ENCODE measurements at regions not wholly inside any gene's neighbourhood (a gene's known extent, or its start where the extent isn't known, plus 50 kb on each side); places are given as distances from the start of the nearest gene placed in this dataset.
"Not testable (repeated sequence)": the region's sequence is repeated elsewhere in the genome, so short reads cannot be mapped to it uniquely, and the experiment has no call there.

DNA sequence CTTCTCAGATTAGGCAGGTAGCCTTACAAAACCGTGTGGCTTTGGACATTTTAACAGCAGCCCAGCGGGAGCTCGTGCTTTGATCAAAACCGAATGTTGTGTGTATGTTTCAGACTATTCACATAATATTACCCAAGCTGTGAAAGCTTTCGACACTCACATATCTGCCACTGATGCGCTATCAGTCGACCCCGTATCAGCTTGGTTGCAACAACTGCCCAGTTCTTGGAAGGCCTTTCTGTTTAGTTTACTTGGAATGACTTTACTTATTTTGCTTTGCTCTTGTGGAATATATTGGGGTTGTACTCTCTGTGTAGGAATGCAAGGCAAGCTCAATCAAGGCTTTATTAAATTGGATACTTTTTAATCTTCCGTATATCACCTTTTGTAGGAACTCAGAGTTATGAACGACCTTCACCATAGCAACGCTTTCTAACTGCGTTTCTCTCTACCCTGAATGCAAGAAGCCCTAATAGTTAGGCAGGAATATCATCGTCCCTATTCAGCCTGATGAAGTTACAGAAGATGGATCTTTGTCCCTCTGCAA, 107.5 kb downstream of the GLUD2 start:
- H3K27ac Mint-ChIP-seq, result no peak overlapping the region
- H3K4me3 Mint-ChIP-seq, result no peak overlapping the region
- H3K9me3 Mint-ChIP-seq, result no peaks in the 10 kb centered on the region
- H3K36me3 Mint-ChIP-seq (ENCODE audit: low read depth), result no peaks in the 10 kb centered on the region
- H3K4me1 Mint-ChIP-seq (ENCODE audit: low read depth), result no peaks in the 10 kb centered on the region
- no peaks in the 10 kb centered on the region for H3K27me3 Mint-ChIP-seq

DNA sequence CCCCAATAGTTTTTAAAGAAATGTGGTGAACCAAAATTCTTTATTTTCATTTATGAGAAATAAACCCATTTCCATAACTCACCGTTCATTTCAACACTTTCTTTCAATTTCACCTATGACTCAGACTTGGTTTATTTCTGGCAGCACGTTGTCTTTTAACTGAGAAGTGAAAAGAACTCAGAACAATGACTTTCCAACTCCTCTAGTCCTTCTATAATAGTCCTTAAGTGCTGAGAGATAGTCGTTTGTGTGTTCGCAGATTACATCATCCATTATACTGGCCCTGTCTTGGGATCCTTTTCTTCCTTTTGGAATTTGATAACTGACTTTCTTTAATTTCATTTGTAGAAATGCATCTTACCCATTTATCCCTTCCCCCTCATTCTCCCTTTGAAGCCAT, 113.6 kb downstream of the GLUD2 start:
- peaks cover 19% of the 10 kb centered on the region for H3K4me1 Mint-ChIP-seq (ENCODE audit: low read depth)
- no peaks in the 10 kb centered on the region for H3K27me3 Mint-ChIP-seq
- no peak overlapping the region for H3K4me3 Mint-ChIP-seq
- H3K9me3 Mint-ChIP-seq, result no peaks in the 10 kb centered on the region
- H3K36me3 Mint-ChIP-seq (ENCODE audit: low read depth), result no peaks in the 10 kb centered on the region
- peak overlapping the region; percentile 89 for H3K27ac Mint-ChIP-seq

DNA sequence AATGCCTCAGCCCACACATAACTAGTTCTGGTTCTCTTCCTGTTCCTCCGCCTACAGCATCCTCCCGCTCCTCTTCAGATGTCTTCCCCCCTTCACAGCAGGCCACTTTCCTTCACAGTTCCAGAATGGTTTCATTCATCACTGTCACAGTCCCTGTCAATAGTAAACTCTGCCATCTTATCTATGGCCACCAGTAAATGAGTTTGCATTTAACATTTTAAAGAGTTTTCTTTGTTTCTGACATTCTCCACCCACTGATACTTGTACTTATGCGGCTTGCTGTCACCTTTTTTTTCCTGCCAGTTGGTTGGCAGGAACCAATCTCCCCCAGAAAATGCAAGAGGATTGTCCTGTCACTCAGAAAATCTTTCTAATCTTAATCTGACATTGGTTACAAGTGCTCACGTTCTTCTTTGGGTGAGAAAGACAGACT, 114.1 kb downstream of the GLUD2 start:
- Mint-ChIP-seq H3K4me3 (peak overlapping the region; percentile 20), H3K9me3 (no peaks in the 10 kb centered on the region), H3K4me1 (ENCODE audit: low read depth) (peaks cover 19% of the 10 kb centered on the region), H3K27me3 (no peaks in the 10 kb centered on the region), H3K27ac (peak overlapping the region; percentile 89), H3K36me3 (ENCODE audit: low read depth) (no peaks in the 10 kb centered on the region)

DNA sequence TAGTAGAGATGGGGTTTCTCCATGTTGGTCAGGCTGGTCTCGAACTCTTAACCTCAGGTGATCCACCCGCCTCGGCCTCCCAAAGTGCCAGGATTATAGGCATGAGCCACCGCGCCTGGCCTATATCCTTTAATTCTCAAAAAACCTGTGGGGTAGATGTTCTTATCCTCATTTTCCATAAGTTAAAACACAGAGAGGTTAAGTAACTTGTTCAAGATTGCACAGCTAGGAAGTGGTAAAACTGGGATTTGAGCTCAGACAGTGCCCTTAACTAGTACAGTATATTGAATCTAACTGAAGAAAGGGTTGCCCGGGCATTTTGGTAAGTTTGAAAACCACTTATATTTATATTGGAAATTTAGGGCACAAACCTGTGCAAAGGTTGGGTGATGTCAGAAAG, 116.0 kb downstream of the GLUD2 start:
- H3K27ac Mint-ChIP-seq, result no peak overlapping the region
- H3K36me3 Mint-ChIP-seq (ENCODE audit: low read depth), result no peaks in the 10 kb centered on the region
- peaks cover 19% of the 10 kb centered on the region for H3K4me1 Mint-ChIP-seq (ENCODE audit: low read depth)

DNA sequence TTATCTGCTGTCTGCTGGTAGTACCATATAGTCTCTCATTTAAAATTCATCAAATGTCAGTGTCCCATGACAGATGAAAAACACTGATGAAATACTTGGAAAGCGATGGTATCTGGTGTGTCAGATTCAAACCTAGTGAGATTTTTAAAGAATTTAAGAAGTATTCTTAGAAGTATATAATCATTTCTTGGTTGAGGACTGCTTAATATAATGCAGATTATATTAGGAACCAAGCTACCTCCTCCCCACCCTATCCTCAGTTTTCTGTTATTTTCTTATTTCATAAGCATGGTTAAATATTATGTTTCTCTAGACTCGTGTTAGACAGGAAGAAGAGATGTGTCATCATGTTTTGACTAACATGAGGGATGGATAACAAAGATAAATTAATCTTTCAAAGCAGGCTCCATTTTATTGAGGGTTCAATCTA, 118.5 kb downstream of the GLUD2 start:
- Mint-ChIP-seq H3K36me3 (ENCODE audit: low read depth) (no peaks in the 10 kb centered on the region), H3K27me3 (no peaks in the 10 kb centered on the region), H3K4me3 (no peak overlapping the region), H3K4me1 (ENCODE audit: low read depth) (peaks cover 12% of the 10 kb centered on the region), H3K27ac (no peak overlapping the region), H3K9me3 (no peaks in the 10 kb centered on the region)

More for the DNA sequence above, 116.0 kb downstream of the GLUD2 start:
- Mint-ChIP-seq H3K4me3 (no peak overlapping the region), H3K27me3 (no peaks in the 10 kb centered on the region), H3K9me3 (no peaks in the 10 kb centered on the region)

DNA sequence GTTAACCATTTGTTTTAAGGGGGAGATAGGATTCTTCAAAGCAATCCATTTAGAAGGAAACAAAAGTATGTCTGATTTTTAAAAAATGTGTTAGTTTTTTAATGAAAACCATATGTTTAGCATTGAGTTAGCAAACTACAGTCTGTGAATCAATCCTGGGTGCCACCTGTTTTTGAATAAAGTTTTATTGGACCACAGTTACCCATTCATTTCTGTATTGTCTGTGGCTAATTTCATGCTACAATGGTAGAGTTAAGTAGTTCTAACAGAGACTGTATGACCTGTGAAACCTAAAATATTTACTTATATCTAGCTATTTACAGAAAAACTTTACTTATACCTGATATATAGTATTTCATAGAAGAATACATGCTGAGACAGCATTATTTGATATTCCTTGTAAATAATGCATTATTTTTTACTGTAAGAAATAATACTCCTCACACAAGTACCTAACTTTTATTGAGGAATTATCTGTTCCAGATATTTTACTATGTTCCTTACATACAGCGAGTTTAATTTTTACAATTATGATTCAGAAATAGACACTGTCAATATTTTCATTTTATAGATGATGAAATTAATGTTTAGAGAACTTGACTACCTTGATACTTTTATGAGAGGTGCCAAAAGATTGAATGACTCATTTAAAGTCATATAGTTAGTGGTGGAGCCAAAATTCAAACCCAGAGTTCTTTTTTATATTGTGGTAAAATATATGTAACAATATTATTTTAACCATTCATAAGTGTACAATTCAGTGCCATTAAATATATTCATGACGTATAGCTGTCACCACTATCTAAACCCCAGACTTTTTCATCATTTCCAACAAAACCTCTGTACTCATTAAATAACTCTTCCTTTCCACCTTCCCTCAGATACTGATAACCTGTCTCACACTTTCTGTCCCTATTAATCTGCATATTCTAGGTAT, 122.0 kb downstream of the GLUD2 start:
- H3K27ac Mint-ChIP-seq, result no peak overlapping the region
- no peaks in the 10 kb centered on the region for H3K27me3 Mint-ChIP-seq
- no peaks in the 10 kb centered on the region for H3K4me1 Mint-ChIP-seq (ENCODE audit: low read depth)

DNA sequence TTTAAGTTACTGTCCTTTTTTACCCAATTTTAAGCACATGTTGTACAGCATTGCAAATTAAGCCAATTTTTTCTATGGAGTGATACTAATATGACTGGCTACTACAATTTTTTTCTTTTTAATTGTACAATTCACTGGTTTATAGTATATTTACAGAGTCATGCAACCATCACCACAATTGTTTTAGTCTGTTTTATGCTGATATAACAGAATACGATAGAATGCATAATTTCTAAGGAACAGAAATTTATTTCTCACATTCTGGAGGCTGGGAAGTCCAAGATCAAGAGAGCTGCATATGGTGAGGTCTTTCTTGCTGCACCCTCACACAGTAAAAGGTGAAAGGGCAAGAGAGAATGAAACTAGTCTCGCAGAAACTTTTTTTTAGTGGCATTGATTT, 125.3 kb downstream of the GLUD2 start:
- Mint-ChIP-seq H3K36me3 (ENCODE audit: low read depth) (no peaks in the 10 kb centered on the region), H3K27ac (no peak overlapping the region), H3K9me3 (no peaks in the 10 kb centered on the region), H3K4me3 (no peak overlapping the region), H3K27me3 (no peaks in the 10 kb centered on the region), H3K4me1 (ENCODE audit: low read depth) (no peaks in the 10 kb centered on the region)

More for the DNA sequence above, 122.0 kb downstream of the GLUD2 start:
- Mint-ChIP-seq H3K9me3 (no peaks in the 10 kb centered on the region), H3K36me3 (ENCODE audit: low read depth) (no peaks in the 10 kb centered on the region), H3K4me3 (no peak overlapping the region)

DNA sequence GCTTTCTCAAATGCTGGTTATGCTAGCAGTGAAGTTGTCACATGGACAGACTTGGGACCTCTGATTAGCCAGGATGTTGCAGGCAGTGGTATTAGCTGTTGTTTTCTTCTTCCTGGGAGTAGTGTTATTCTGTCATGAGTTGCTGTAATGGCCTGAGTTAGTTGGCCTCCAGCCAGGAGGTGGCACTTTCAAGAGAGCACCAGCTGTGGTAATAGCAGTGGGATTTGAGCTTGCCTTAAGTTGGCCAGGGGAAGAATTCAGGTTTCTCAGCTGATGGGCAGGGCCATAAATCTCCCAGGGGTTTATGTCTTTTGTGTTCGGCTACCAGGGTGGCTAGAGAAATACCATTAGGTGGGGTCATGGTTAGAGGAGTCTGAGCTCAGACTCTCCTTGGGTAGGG, 132.6 kb downstream of the GLUD2 start:
- Mint-ChIP-seq H3K36me3 (ENCODE audit: low read depth) (no peaks in the 10 kb centered on the region), H3K27ac (no peak overlapping the region), H3K9me3 (peaks cover 10% of the 10 kb centered on the region), H3K27me3 (no peaks in the 10 kb centered on the region), H3K4me3 (no peak overlapping the region), H3K4me1 (ENCODE audit: low read depth) (no peaks in the 10 kb centered on the region)

DNA sequence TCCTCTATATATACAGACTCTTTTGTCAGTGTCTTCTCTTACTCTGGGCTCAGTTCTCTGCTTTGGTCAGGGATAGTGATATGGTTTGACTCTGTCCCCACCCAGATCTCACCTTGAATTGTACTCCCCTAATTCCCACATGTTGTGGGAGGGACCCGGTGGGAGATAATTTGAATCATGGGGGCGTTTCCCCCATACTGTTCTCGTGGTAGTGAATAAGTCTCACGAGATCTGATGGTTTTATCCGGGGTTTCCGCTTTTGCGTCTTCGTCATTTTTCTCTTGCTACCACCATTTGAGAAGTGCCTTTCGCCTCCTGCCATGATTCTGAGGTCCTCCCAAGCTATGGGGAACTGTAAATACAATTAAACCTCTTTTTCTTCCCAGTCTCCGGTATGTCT, 144.4 kb downstream of the GLUD2 start:
- Mint-ChIP-seq H3K4me3 (no peak overlapping the region), H3K9me3 (no peaks in the 10 kb centered on the region), H3K27ac (no peak overlapping the region), H3K36me3 (ENCODE audit: low read depth) (no peaks in the 10 kb centered on the region), H3K27me3 (peaks cover 5% of the 10 kb centered on the region), H3K4me1 (ENCODE audit: low read depth) (no peaks in the 10 kb centered on the region)

DNA sequence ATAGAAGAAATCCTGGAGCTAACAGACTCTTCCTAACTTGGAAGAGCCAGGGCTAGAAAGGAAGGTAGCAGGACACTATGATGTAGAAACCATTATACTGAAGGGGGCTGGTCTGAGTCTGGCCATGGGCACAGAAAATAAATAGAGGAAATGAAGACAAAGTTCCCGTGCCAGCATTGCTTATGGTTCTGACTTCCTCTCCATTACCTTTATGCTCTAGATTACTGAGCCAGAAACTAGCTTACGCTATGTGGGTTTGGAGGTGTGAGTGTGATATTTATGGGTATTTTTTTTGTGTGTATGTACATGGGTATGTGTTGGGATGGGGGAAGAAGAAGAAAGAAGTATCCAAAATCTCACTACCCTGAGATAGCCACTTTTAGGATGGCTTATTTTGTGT, 148.3 kb downstream of the GLUD2 start:
- H3K36me3 Mint-ChIP-seq (ENCODE audit: low read depth), result no peaks in the 10 kb centered on the region
- H3K4me1 Mint-ChIP-seq (ENCODE audit: low read depth), result no peaks in the 10 kb centered on the region
- H3K4me3 Mint-ChIP-seq, result no peak overlapping the region
- H3K27ac Mint-ChIP-seq, result no peak overlapping the region
- H3K9me3 Mint-ChIP-seq, result no peaks in the 10 kb centered on the region
- H3K27me3 Mint-ChIP-seq, result no peaks in the 10 kb centered on the region

DNA sequence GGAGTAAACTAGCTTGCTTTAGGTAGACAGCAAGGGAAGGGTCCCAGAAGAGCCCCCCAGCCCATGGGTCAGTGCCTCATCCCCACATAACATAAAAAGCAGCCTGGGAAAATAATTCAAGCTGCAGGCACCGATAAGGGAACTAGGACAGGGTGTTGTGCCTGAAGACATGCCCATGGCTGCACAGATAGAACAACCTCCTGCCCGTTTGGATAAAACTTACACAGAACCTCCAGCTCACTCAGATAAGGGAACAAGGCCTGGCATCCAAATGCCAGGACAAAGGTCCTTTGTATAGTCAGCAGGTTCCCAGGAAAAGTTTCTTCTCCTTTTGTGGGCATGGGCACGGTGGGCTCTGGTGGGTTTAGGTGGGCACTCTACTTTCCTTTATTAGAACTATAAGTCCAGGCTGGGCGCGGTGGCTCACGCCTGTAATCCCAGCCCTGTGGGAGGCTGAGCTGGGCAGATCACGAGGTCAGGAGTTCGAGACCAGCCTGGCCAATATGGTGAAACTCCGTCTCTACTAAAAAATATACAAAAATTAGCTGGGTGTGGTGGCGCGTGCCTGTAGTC, 149.5 kb downstream of the GLUD2 start:
- H3K4me1 Mint-ChIP-seq (ENCODE audit: low read depth); H3K36me3 Mint-ChIP-seq (ENCODE audit: low read depth); H3K9me3 Mint-ChIP-seq; H3K27me3 Mint-ChIP-seq; H3K27ac Mint-ChIP-seq; H3K4me3 Mint-ChIP-seq: not testable (repeated sequence)

DNA sequence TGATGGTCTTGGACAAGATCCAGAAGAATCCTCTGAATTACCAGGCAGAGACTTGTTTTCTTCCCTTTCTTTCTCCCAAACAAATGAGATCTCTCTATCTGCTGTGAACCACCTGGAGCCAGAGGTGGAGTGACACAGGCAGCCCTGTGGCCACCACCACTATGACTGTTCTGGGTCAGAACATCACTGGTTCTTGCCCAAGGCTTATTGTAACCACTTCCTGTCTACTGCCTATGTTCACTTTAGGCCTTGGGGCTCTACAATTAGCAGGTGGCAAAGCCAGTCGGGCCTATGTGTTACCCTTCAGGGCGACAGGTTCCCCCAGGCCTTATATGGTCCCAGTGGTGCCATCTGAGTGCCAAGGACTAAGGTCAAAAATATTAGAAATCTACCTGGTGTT, 161.2 kb downstream of the GLUD2 start:
- no peak overlapping the region for H3K27ac Mint-ChIP-seq
- H3K4me3 Mint-ChIP-seq, result no peak overlapping the region
- no peaks in the 10 kb centered on the region for H3K9me3 Mint-ChIP-seq
- no peaks in the 10 kb centered on the region for H3K4me1 Mint-ChIP-seq (ENCODE audit: low read depth)
- peaks cover 4% of the 10 kb centered on the region for H3K27me3 Mint-ChIP-seq
- H3K36me3 Mint-ChIP-seq (ENCODE audit: low read depth), result no peaks in the 10 kb centered on the region

DNA sequence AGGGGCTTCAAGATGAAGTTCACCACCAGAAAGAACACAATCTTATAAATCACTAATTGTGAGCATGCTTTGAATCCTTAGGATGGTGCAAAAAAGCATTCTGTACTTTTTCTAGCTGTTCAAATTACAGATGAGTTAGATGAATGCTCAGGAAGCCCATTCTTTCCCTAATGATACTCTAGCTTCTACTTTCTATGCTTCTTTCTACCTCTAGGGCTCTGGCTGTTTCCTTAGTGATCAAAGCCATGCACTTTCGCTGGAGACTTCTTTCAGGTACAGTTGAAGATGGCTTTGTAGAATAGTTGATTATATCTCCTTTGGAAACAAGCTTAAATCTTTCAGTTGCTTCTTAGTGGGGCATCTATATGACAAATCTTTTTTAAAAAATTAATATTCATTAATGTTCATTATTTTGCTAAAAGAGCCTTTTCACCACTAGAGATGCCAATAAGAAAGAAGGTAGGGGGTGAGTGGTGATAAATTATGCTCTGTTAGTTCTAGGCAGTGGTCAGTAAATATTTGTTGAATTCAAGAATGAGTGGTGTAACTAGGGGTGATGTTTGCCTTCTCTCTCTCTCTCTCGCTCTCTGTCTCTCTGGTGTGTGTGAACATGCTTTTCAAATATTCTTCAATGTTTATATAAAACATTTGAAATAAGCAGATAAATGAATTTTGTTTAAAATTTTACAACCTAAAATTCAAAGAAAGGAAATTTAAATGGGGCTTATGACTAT, 169.4 kb downstream of the GLUD2 start:
- Mint-ChIP-seq H3K27me3 (peaks cover 4% of the 10 kb centered on the region), H3K27ac (no peak overlapping the region), H3K4me3 (no peak overlapping the region), H3K9me3 (no peaks in the 10 kb centered on the region), H3K36me3 (ENCODE audit: low read depth) (no peaks in the 10 kb centered on the region), H3K4me1 (ENCODE audit: low read depth) (no peaks in the 10 kb centered on the region)

DNA sequence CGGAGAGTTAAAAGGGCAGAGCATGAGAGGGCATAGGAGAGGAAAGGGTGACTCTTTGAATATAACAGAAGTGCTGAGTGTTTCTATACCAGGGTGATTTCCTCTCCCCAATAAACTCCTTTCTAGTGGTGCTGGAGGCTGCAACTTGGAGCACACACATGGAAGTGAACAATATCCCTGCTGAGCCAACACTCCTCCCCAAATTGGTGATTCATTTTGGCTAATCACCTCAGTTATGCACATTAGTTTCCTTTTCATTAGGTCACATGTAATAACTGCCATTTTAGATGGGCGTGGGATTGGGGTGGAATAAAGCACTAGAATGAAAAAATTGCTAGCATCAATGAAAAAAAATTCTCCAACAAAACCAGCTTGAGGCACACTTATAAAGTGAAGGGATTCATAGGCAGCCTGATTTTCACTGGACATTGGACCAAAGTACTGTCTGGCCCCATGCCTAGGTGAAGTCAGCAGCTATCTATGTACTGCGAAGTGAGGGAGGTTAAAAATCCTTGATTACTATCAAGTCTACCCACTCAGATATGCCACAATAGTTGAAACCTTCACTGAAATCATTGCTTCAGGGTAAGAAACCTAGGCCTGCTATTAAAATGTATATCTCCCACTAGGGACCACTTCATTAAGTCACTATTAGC, 174.0 kb downstream of the GLUD2 start:
- Mint-ChIP-seq H3K27me3 (no peaks in the 10 kb centered on the region), H3K27ac (no peak overlapping the region), H3K36me3 (ENCODE audit: low read depth) (no peaks in the 10 kb centered on the region), H3K4me3 (no peak overlapping the region), H3K9me3 (peaks cover 4% of the 10 kb centered on the region), H3K4me1 (ENCODE audit: low read depth) (no peaks in the 10 kb centered on the region)
